GM18870 (cell line): ENCODE measurements at regions not wholly inside any gene's neighbourhood (a gene's known extent, or its start where the extent isn't known, plus 50 kb on each side); places are given as distances from the start of the nearest gene placed in this dataset.
"Not testable (repeated sequence)": the region's sequence is repeated elsewhere in the genome, so short reads cannot be mapped to it uniquely, and the experiment has no call there.

Source experiments
- ATAC-seq: cut with Tn5 transposase; IDR thresholded peaks from one replicate; pipeline ENCODE4 v1.9.1; 2021; ENCODE audit warnings: moderate library complexity; ENCODE audit not compliant: unreplicated experiment

DNA sequence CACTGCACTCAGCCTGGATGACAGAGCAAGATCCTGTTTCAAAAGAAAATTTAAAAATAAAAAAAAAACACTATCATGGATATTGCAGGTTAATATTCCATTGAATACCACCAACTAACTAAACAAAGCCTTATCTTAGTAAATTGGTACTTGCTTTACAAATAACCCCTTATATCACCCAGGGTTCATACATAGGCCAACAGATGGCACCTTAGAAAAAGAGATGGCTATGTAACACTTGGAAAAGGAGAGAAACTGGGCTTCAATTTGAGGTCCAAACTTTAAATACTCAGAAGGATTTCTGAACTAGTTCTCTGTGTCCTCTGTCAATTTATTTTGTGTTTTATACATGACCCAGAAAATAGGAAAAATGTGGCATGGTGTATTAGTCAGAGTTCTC, 249.6 kb upstream of the LRP1B start:
- ATAC-seq = no peak

DNA sequence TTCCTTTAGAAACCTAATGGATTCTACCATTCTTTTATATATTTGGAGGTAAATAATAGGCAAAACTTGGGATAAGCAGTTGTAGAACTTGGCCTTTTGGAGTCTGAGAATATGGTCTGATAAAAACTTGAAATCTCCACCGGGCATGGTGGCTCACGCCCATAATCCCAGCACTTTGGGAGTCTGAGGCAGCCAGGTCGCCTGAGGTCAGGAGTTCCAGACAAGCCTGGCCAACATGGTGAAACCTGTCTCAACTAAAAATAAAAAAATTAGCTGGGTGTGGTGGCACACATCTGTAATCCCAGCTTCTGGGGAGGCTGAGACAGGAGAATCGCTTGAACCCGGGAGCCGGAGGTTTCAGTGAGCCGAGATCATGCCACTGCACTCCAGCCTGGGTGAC, 231.3 kb upstream of the LRP1B start:
- ATAC-seq = not testable (repeated sequence)

DNA sequence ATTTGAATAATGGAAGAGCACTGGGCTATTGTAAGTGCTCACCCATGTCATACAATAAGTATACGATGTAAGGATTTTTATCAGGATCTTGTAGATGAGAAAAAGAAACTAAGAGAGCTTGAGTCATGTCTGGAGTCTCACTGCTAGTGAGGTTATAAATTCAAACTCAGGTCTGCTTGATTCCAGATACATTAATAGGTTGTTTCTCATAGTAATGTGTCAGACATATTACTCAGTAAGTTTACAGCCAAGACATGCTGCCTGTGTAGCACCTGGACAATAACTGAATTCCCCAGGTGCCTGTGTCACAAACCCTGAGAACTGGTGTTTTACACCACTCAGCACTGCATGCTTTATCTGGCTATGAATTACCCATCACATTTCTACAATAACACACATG, 216.9 kb upstream of the LRP1B start:
- no peak for ATAC-seq

DNA sequence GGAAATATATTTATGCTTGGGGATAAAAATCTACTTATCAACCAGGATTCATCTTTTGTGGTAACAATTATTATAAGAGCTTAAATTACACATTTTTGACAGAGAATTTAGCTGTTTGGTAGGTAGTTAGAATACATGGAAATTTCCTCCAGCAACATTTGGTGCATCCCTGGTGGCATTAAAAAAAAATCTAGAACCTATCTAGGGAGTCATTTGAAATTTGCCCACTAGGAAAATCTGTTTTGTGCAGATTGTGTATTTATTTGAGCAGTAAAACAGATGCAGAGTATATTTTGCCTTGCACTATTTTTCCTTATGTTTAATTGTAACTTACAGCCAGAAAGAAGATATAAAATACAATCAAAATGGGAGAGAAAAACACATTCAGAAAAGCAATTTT, 208.4 kb upstream of the LRP1B start:
- ATAC-seq = no peak

DNA sequence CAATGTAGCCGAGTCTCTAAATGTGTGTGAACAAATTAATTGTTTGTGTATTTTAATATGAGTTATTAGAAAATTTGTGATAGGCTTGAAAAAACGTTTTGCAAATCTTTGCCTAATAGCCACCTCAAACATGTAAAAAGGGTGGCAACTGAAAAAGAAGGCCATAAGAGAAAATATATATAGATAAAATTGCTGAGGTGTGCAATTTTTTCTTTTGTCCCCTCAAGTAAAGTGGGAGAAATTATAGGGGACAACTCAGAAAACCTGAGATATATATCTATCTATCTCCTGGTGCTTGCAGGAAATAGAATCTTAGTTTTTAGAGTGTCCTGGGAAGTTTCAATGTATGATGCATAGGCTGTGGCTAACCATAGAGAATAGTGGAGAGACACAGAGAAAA, 201.4 kb upstream of the LRP1B start:
- ATAC-seq = no peak

DNA sequence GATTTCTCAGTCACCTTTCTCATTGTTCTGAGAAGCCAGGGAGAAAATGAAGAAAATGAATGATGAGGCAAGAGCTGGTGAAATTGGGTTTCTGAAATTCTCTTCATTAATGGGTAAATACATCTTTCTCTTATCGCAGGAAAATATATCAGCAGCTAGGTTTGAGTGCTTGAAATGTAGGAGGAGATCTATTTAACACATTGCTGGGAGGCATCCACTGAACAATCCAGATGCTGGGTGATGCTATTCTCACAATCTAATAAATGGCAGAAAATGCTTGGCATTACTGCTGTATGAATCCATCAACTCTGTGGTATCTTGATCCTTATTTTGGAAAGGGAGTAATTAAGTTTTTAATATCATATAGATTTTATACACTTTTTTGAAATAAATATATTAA, 199.6 kb upstream of the LRP1B start:
- no peak for ATAC-seq

DNA sequence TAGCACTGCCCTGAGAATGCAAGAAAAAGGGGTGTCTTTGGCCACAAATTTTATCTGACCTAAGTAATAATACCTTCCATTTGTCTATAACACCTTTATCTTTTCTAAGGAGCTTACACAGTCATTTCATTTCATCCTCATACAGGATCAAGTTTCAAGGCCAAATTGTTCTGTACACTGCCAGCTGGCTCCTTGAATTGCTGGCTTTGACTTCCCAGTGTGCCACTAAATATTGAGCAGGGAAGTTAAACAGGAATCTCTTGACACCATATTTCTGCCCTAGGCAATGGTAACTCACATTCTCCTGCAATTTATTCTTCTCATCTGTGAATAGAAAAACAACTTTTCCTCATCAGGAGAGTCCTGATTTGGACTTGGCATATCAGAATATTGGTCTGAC, 195.1 kb upstream of the LRP1B start:
- no peak for ATAC-seq

DNA sequence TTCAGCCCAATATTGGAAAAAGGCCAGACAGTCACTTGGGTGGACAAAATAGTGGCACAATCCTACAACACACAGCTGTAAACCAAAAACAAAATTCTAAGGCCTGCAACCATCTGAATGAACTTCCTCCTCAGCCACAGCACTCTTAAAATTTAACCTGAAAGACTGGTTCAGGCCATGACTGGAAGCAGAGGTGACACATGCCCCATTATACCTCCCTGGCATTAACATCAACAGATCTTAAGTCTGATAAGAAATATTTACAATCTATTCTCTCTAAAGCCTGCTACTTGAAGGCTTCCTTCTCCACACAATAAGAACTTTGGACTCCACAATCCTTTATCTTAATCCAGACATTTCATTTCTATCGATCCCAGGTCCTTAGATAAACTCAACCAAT, 192.4 kb upstream of the LRP1B start:
- ATAC-seq = no peak

DNA sequence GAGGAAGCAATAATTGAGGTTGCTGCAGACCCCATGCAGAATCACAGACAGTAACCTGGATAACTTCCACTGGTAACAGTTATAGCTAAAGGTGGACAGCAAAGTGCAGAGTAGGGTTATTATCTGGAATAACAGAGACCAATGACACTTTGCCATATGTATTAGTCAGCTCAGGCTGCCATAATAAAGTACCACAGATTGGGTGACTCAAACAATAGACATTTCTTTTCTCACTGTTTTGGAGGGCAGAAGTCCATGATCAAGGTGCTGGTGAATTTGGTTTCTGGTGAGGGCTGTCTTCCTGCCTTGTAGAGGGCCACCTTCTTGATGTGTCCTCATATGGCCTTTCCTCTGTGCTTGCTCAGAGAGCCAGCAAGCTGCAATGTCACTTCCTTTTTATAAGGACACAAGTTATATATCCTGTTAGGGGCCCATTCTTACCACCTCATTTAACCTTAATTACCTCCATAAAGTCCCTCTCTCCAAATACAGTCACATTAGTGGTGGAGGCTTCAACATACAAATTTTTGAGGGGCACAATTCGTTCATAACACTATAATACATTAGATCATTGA, 191.0 kb upstream of the LRP1B start:
- no peak for ATAC-seq

DNA sequence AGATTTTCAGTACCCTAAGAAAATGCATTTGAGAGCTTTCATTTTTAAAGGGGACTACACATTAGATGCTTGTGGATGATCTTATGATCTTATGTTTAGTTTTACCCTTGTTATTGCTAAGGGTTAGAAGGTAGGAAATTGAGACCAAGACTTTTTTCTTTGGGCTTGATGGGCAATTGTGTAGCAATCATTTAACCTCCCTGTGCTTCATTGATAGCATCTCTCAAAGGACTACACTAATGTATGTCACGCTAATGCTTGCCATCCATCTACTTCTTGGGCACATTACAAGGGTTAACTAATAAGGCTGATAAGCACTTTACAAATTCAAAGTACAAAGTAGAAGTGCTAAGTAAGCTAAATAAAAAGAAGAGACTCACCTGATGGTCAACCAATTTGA, 189.3 kb upstream of the LRP1B start:
- no peak for ATAC-seq

DNA sequence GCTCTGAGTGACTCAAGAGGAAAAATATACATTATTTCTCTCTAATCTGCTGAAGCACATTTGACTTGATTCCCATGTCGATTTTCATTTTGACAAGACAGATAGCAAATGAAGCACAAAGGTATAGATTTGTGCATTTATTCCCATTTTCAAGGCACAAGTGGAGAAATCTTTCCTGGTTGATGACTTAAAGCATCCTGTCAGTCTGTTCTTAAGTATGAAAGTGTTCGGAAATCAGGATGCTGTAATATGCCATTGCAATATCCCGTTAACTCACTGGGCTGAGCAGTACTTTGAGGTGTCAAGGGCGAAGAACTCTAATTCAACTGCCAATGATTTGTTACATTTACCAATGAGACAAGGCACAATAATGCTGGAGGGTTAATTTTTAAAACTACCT, 185.2 kb upstream of the LRP1B start:
- no peak for ATAC-seq

DNA sequence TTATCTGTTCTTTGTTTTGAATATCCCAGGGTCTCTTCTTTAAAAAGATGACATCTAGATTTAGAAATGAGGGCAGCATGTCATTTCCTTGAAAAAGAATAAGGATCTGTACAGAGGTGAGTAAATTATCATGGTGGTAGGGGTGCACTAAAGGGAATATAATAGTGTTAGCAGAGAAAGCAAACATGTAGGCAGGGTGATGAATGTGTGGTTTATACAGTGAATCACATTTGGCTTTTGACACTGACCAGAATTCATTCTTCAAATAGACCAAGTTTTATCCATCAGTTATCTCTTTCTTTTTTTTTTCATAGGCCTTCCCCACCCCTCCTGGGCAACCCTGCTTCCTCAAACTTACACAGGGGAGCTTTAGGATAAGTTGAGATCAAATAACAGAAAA, 184.5 kb upstream of the LRP1B start:
- ATAC-seq = no peak

DNA sequence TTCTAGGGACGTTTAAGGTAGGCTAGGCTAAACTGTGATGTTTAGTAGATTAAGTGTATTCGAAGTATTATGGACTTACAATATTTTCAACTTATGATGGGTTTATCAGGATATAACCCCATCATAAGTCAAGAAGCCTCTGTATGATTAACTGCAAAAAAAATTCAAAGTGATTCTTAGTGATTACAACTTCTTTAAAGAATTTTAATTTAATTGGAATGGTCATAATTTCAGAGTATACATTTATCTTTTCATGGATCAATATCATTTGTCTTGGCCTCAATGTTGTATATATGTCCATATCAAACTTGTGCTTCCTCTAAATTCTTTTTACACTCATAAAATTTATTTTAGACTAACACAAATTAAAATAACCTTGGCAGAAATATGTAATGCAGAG, 183.3 kb upstream of the LRP1B start:
- no peak for ATAC-seq

DNA sequence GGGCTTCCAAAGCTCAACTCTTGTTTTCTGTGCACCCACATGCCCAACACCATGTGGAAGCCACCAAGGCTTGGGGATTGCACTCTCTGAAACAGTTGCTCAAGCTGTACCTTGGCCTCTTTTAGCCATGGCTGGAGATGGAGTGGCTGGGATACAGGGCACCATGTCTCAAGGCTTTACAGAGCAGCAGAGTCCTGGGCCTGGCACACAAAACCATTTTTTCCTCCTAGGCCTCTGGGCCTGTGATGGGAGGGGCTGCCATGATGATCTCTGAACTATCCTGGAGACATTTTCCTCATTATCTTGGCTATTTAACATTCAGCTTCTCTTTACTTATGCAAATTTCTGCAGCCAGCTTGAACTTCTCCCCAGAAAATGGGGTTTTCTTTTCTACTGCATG, 179.7 kb upstream of the LRP1B start:
- no peak for ATAC-seq

DNA sequence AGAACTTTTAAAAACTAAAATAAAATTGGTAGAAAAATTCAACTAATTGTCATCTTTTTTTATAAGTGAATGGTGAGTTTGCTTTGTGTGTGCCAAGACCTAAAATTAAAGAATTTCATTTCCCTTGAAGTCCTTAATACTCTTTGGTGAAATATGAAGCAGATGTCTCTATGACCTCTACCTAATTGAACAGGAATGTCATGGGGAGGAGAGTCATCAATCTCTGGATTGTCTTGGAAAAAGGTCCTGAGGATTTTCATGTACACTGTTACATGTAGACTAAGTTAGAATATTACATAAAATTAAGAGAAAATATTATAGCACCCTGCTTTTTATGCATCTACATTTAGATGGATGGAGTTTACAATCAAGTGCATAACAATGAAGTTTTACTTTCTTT, 177.9 kb upstream of the LRP1B start:
- no peak for ATAC-seq

DNA sequence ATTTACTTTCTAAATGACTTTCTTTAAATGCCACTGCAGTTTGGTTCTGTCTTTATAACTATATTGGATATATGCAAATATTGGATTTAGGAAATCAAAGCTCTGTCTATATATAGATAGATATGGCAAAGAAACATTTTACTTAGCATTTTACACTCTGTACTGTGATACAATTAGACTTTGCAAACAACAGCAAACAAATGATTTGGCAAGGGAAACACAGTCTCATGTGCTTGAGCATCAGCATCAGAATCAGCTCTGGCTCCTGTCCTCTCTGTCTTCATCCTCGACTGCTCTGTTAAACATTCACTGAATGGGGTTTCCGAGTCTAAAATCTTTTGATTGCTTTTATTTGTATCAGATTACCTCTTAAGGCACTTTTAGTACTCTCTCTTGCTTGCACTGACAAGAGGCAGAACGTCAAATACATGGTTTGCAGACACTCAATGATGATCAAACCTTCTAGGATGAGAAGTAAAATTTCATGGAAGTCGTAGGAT, 176.8 kb upstream of the LRP1B start:
- ATAC-seq = no peak

DNA sequence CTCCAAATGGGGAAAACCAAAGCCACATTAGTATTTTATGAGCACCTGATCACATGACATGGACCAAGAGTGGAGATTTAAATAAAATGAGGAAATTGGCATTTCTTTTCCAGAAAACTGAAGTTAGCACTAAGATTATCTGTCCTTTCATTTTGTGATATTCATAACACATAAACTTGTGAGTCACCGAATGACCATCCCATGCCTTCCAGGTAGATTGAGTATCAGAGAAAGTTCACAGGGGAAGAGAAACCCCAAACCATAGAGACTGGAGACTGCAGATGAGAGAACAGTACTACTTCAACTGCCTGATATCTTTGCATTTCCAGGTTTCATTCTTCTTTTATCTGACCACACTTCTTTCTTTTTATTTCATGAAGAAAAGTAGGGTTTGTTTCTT, 176.3 kb upstream of the LRP1B start:
- ATAC-seq = no peak

DNA sequence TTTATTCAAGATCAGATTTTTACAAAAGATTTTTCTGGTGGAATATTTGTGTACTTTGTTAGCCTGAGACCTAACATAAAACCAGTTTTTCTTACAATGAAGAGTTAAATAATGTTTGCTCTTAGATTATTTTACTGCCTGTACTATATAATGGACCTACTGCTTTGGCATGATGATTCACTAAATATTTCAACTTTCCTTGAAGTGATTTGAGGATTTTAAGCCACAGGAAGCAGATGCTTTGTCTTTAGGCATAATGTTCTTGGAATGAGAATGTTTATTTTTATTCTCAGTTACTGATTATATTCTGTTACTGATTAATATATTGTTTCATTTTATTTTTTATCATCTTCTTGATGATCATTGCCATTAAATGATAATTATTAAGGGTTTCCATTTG, 175.3 kb upstream of the LRP1B start:
- no peak for ATAC-seq

DNA sequence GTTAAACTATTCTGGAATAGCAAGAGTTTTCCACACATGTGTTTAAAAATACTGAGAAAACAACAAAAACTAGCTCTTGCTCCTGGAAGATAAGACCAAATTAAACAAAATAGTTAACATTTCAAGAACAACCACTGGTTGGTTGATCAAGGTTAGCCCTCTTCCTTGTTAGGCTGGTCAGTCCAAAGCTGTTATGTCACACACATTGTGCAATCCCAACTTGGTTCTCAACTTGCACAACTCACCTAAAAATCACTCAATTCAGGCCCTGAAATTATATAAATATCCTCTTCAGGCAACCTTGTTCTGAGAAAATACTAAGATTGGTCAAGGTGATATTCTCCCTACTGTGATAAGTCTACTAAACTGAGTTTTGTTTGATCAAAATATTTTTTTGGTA, 169.7 kb upstream of the LRP1B start:
- no peak for ATAC-seq

DNA sequence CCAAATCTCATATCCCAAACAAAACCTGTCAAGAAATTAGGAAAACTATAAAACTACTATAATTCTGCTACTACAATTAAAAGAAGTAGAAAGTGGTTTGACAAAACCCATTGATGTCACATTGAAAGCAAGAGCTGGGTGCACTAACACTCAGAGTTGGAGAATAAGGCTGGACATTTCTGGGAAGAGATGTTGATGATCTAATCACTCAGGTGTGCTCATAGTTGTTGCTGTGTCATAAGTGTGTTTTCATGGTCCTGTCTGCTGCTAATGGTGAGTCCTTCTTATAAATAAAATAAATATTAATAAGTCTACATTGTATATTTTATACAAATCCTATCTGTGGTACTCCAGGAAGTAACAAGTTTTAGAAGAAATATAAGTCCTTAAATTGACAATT, 168.2 kb upstream of the LRP1B start:
- no peak for ATAC-seq

DNA sequence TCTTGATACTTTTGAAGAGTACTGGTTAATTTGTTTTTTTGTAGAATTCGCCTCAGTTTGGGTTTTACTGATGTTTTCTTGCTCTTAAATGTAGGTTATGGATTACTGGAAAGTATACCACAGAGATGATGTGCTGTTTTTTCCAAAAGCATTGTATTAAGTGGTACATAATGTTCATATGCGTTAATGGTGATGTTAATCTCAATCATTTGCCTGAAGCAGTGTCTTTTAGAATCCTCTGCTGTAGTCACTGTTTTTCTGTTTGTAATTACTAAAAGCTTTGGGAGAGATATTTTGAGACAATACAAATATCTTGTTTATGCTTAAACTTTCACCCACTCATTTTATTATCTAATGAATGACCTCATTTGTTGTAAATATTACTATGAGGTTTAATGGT, 163.4 kb upstream of the LRP1B start:
- ATAC-seq = no peak

DNA sequence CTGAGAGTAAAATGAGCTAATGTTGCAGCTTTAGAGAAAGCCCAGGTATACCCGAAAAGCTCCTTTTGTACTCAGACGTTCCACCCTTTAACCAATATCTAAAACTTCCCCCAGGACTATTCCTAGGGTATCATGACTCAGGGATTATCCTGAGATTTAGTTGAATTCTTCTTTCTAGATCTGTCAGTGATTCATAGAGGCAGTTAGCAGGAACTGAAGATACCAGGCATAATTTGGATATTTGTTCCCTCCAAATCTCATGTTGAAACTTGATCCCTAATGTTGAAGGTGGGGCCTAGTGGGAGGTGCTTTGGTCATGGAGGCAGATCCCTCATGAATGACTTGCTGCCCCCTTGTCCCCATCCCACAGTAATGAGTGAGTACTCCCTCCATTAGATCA, 161.2 kb upstream of the LRP1B start:
- no peak for ATAC-seq

DNA sequence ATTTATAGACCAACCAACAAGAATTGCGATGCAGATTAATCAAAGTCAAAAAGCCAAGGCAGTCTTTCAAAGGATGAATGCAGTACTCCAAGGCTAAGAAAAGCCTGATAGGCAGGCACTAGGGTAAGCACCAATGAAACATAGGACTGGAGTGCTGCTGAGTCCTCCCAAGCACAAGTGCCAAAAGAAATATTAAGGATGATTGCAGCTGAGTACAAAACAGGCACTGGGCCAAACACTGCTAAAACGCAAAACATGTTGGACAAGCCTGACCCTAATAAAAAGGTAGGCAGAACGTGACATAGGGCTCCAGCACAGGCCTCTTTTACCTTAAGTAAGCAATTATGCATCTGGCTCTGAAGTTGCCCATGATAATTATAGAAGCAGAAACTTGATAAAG, 160.1 kb upstream of the LRP1B start:
- no peak for ATAC-seq

DNA sequence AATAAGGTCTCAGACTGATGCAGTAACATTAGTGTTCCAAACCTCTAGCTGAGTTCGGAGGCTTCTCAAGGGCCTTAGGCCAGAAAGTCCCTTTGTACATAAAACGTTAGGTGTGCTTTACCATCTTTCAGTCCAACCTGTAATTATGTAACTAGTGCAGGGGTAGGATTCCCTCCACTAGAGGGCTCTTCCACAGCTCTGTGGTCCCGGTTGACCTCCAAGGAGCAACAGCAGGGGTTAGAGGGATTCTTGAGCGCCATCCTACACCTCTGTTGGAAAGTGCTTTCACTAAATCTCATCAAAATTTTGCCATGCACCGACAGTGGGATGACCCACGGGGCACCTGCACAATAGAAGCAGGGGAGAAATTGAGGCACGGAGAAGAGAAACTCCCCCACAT, 155.8 kb upstream of the LRP1B start:
- ATAC-seq = no peak
